Calu3 (cell line): ENCODE measurements at regions not wholly inside any gene's neighbourhood (a gene's known extent, or its start where the extent isn't known, plus 50 kb on each side); places are given as distances from the start of the nearest gene placed in this dataset.
A peak's percentile ranks its signal among the peaks of the same experiment; 100 is the strongest.

Experiments
- BruUV-seq: library from RNA; stranded (reverse); fragments of 400-500 nt; replicated peaks from 2 replicates; lab custom pipeline; 2021; lab: Mats Ljungman, UMichigan
- CTCF ChIA-PET: fragments of 300-600 bp; sonication (Branson Sonifier 250); formaldehyde crosslinking; loops from one replicate; lab custom pipeline; 2022; ENCODE audit warnings: antibody characterized with exemption; lab: Charles Lee
- DNase-seq: peaks from one replicate; pipeline ENCODE4 v3.0.0; 2022
- H3K27ac Mint-ChIP-seq: one replicate; pipeline ENCODE4 v1.8.0; 2022; ENCODE audit warnings: mixed read lengths; ENCODE audit not compliant: unreplicated experiment
- H3K27me3 Mint-ChIP-seq: one replicate; pipeline ENCODE4 v1.8.0; 2022; ENCODE audit warnings: mixed read lengths; ENCODE audit not compliant: unreplicated experiment
- H3K36me3 Mint-ChIP-seq: one replicate; pipeline ENCODE4 v1.8.0; 2022; ENCODE audit warnings: mild to moderate bottlenecking, moderate library complexity, mixed read lengths; ENCODE audit not compliant: insufficient read depth, unreplicated experiment
- H3K4me1 Mint-ChIP-seq: one replicate; pipeline ENCODE4 v1.8.0; 2022; ENCODE audit warnings: mild to moderate bottlenecking, low read depth, mixed read lengths; ENCODE audit not compliant: unreplicated experiment
- H3K4me3 Mint-ChIP-seq: one replicate; pipeline ENCODE4 v1.8.0; 2022; ENCODE audit warnings: mild to moderate bottlenecking, low read depth, moderate library complexity, mixed read lengths; ENCODE audit not compliant: unreplicated experiment
- H3K9me3 Mint-ChIP-seq: one replicate; pipeline ENCODE4 v1.8.0; 2022; ENCODE audit warnings: low read depth, mixed read lengths; ENCODE audit not compliant: unreplicated experiment
- CTCF ChIP-seq: fragments of 200-600 bp; IDR thresholded peaks from one replicate; pipeline ENCODE4 v1.8.0; 2022; ENCODE audit warnings: antibody characterized with exemption; ENCODE audit not compliant: unreplicated experiment
- intact Hi-C: fragments of 100-400 bp; cut with micrococcal nuclease; formaldehyde crosslinking; loops from one replicate; pipeline ENCODE4 v1.10.0; 2022; ENCODE audit not compliant: unreplicated experiment

- CTCF ChIA-PET = no interaction called here
- Mint-ChIP-seq H3K4me3 (no peak overlapping the region), H3K4me1 (no peaks in the 10 kb centered on the region), H3K27me3 (peaks cover 11% of the 10 kb centered on the region), H3K27ac (no peak overlapping the region), H3K36me3 (no peaks in the 10 kb centered on the region), H3K9me3 (no peaks in the 10 kb centered on the region)
- no peak for DNase-seq
- intact Hi-C loops = no loop called here
- BruUV-seq = no TSS peak
- no peak for TF ChIP-seq CTCF
Measured at GRCh38 chr1:86214605-86215004, 58.0 kb upstream of the COL24A1 start.

GRCh38 chr1:86209346-86209745, 52.8 kb upstream of the COL24A1 start:
- no peak for TF ChIP-seq CTCF
- no TSS peak for BruUV-seq
- Mint-ChIP-seq H3K9me3 (no peaks in the 10 kb centered on the region), H3K27me3 (peaks cover 11% of the 10 kb centered on the region), H3K36me3 (no peaks in the 10 kb centered on the region), H3K27ac (no peak overlapping the region), H3K4me1 (no peaks in the 10 kb centered on the region), H3K4me3 (no peak overlapping the region)
- intact Hi-C loops = no loop called here
- CTCF ChIA-PET = no interaction called here
- no peak for DNase-seq

GRCh38 chr1:86207323-86207722, 50.8 kb upstream of the COL24A1 start:
- CTCF ChIA-PET = no interaction called here
- no peaks in the 10 kb centered on the region for H3K4me1 Mint-ChIP-seq
- no peak for TF ChIP-seq CTCF

More at GRCh38 chr1:86207323-86207722, 50.8 kb upstream of the COL24A1 start:
- Mint-ChIP-seq H3K4me3 (no peak overlapping the region), H3K9me3 (no peaks in the 10 kb centered on the region), H3K36me3 (no peaks in the 10 kb centered on the region), H3K27me3 (no peaks in the 10 kb centered on the region), H3K27ac (no peak overlapping the region)
- no TSS peak for BruUV-seq
- intact Hi-C loops = no loop called here
- DNase-seq = peak; percentile 63
